Small intestine (tissue), 7 donors: ENCODE measurements at regions not wholly inside any gene's neighbourhood (a gene's known extent, or its start where the extent isn't known, plus 50 kb on each side); places are given as distances from the start of the nearest gene placed in this dataset.
"Not testable (repeated sequence)": the region's sequence is repeated elsewhere in the genome, so short reads cannot be mapped to it uniquely, and the experiment has no call there.

ENCODE experiments used
- DNase-seq, 2 donors: peaks; one replicate each; pipeline versions ENCODE4 v3.0.0 to v3.0.0-alpha.2; 2013
- FAIRE-seq: peaks from 2 replicates; lab custom pipeline; 2012; peaks lifted over from hg19 to GRCh38; lab: Jason Lieb, UNC
- H3K27ac ChIP-seq, 3 donors: one replicate each; pipeline ENCODE4 v1.5.1; 2013; ENCODE audit warnings: low read length in 2 of 3, mild to moderate bottlenecking in 2 of 3, control low read depth in 1 of 3, inconsistent platforms in 1 of 3, low read depth in 1 of 3, moderate library complexity in 1 of 3
- H3K27me3 ChIP-seq, 3 donors: one replicate each; pipeline ENCODE4 v1.6.1; 2013; ENCODE audit warnings: low read length in 3 of 3, inconsistent platforms in 1 of 3; ENCODE audit not compliant: control insufficient read depth in 3 of 3, insufficient read depth in 3 of 3
- H3K36me3 ChIP-seq, 3 donors: one replicate each; pipeline ENCODE4 v1.6.1; 2013; ENCODE audit warnings: low read length in 3 of 3, inconsistent platforms in 1 of 3, low read depth in 1 of 3, mild to moderate bottlenecking in 1 of 3, moderate library complexity in 1 of 3; ENCODE audit not compliant: control insufficient read depth in 3 of 3, insufficient read depth in 2 of 3
- H3K4me1 ChIP-seq, 3 donors: one replicate each; pipeline ENCODE4 v1.6.1; 2013; ENCODE audit warnings: low read length in 2 of 3, inconsistent platforms in 1 of 3, low read depth in 1 of 3, mild to moderate bottlenecking in 1 of 3, moderate library complexity in 1 of 3; ENCODE audit not compliant: control insufficient read depth in 3 of 3, insufficient read depth in 2 of 3
- H3K4me3 ChIP-seq, 3 donors: one replicate each; pipeline ENCODE4 v1.5.1; 2013; ENCODE audit warnings: low read length in 3 of 3, control low read depth in 1 of 3, inconsistent platforms in 1 of 3, low read depth in 1 of 3, mild to moderate bottlenecking in 1 of 3, moderate library complexity in 1 of 3
- H3K9me3 ChIP-seq, 2 donors: one replicate each; pipeline ENCODE4 v1.6.1; 2013; ENCODE audit warnings: low read depth in 1 of 2, low read length in 1 of 2; ENCODE audit not compliant: control insufficient read depth in 2 of 2, insufficient read depth in 1 of 2
- WGBS, 3 donors: extraction: QIAGEN DNeasy Blood & Tissue Kit; methylation state at CpG; one replicate each; pipeline ENCODE4 v1.1.7; 2013; 5-methylcytosine and 5-hydroxymethylcytosine counted together
- donor health status: healthy with polysubstance abuse.
- donor health status: control.
- donor health status: control.
- donor health status: Bipolar disorder and iron deficiency.
- donor health status: healthy.

DNA sequence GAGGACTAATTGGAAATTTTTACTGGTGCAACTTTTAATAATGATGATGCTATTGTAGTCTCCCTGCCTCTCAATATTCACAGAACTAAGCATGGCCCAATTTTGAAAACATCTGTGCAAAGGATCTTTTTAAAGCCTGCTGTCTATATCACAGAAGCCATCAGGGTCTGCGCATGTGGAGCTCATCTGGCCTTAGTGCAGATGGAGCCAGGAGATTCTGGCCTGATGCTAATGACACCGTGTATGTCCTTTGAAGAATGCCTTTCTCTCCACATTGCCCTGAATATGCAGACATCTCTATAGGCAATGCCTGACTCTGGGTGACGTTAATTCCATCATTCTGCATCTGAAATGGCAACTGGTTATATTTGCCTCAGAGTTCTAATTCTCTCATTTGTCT, 1205.9 kb downstream of the AACS start:
- Histone ChIP-seq H3K4me3 (no peak overlapping the region), H3K4me1 (no peaks in the 10 kb centered on the region), H3K36me3 (no peaks in the 10 kb centered on the region), H3K27ac (no peak overlapping the region), H3K9me3 (peaks cover 0 to 3% of the 10 kb centered on the region in 2 donors), H3K27me3 (no peaks in the 10 kb centered on the region)
- no peak for FAIRE-seq
- DNase-seq, result no peak
- 67 to 82% (median 79%) methylated on average over 3 of the region's 3 CpGs for WGBS, 3 donors

DNA sequence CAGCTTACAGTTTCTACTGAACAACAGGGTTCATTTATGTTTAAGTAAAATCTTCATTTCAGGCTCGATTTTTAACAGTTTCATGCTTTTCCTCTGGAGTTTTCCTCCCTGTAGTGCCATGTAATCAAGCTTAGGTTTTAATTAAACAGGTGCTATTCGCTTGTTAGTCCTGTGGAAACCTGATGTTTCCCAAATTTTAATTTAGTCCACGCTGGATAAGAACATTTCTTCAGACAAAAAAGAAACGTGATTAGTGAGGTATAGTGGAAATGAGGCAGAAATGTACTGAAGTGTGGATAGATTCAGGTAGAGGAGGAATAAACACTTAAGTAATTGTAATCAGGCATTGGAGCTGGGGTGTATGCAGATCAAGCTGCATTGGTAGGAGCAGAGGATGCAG, 1217.5 kb downstream of the AACS start:
- DNase-seq (no peak), FAIRE-seq (no peak)
- WGBS, 3 donors, result 47 to 65% (median 54%) methylated on average over 4 of the region's 4 CpGs
- Histone ChIP-seq H3K4me1 (no peaks in the 10 kb centered on the region), H3K9me3 (no peaks in the 10 kb centered on the region), H3K27me3 (no peaks in the 10 kb centered on the region), H3K4me3 (no peak overlapping the region), H3K36me3 (no peaks in the 10 kb centered on the region), H3K27ac (no peak overlapping the region)

DNA sequence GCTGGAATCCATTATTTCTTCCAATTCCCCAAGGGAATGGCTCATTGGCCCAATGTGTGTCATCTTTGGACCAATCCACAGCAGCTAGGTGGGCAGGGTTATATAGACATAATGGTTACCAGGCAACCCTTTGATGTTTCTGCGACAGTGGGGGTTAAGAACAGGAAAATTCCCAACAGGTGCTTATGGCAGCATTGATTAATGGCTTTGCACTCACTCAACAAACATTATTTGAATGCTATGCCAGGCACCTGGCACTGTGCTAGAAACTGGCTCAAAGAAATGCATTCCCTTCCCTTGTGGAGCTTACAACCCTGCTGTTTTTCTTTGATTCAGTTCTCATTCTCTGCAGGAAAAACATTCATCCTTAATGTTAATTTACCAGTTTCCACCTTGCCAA, 1221.0 kb downstream of the AACS start:
- no peaks in the 10 kb centered on the region for H3K36me3 ChIP-seq
- no peak overlapping the region for H3K4me3 ChIP-seq
- H3K4me1 ChIP-seq, result no peaks in the 10 kb centered on the region
- FAIRE-seq (no peak), DNase-seq (no peak)
- no peak overlapping the region for H3K27ac ChIP-seq
- WGBS, 3 donors, result 40 to 65% (median 55%) methylated on average over 1 of the region's 1 CpG
- peaks cover 0 to 4% of the 10 kb centered on the region in 2 donors for H3K9me3 ChIP-seq
- H3K27me3 ChIP-seq, result no peaks in the 10 kb centered on the region

DNA sequence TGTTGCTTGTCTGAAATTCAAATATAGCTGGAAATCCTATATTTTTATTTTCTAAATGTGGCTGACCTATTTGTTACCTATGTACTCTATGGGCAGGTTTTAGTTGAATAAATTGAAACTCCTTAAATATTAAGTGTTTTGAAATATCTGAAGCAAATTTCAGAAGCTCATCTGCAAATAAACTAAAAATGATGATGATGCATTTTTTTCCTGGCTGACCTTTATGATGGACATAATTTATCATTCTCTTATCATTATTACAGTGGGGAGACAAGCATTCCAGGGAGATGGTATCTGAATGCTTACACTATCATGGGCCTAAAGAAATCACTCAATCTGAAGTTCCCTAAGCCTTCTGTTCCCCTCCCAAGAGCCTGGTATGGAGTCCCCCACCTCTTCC, 1225.2 kb downstream of the AACS start:
- H3K9me3 ChIP-seq, result peaks cover 0 to 16% of the 10 kb centered on the region in 2 donors
- DNase-seq (no peak), FAIRE-seq (no peak)
- H3K4me1 ChIP-seq, result no peaks in the 10 kb centered on the region
- no peaks in the 10 kb centered on the region for H3K27me3 ChIP-seq
- H3K27ac ChIP-seq, result no peak overlapping the region
- H3K36me3 ChIP-seq, result no peaks in the 10 kb centered on the region
- no peak overlapping the region for H3K4me3 ChIP-seq

DNA sequence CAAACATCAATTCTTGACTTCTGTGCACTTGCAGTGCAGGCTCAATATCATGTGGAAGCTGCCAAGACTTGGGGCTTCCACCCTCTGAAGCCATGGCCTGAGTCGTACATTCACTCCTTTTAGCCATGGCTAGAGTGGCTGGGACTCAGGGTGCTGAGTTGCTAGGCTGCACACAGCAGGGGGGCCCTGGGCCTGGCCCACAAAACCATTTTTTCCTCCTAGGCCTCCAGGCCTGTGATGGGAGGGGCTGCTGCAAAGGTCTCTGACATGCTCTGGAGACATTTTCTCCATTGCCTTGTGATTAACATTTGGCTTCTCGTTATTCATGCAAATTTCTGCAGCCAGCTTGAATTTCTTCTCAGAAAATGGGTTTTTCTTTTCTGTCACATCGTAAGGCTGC, 1226.8 kb downstream of the AACS start:
- 70 to 78% (median 74%) methylated on average over 3 of the region's 3 CpGs for WGBS, 3 donors
- H3K4me1 ChIP-seq, H3K27me3 ChIP-seq, FAIRE-seq, H3K36me3 ChIP-seq, DNase-seq, H3K4me3 ChIP-seq, H3K27ac ChIP-seq: not testable (repeated sequence)
- H3K9me3 ChIP-seq, result peaks cover 0 to 19% of the 10 kb centered on the region in 2 donors

DNA sequence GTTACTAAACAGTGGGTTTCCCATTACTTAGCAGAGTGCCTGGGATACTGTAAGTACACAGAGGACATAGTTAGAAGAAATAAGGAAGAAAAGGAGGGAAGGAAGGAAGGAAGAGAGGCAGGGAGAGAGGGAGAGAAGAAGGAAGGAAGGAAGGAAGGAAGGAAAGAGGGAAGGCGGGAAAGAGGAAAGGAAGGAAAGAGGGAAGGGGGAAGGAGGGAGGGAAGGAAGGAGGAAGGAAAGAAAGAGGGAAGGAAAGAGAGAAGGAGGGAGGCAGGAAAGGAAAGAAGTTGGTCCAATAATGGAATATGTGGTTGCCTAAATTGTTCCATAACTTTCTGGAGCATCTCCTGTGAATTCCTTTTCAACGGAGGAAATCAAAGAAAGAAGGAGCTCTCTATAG, 1230.4 kb downstream of the AACS start:
- H3K9me3 ChIP-seq, result peaks cover 0 to 21% of the 10 kb centered on the region in 2 donors
- no peak overlapping the region for H3K27ac ChIP-seq
- H3K36me3 ChIP-seq, result no peaks in the 10 kb centered on the region
- no peaks in the 10 kb centered on the region for H3K27me3 ChIP-seq
- FAIRE-seq (no peak), DNase-seq (no peak)
- 90 to 95% (median 93%) methylated on average over 2 of the region's 2 CpGs for WGBS, 3 donors
- H3K4me3 ChIP-seq, result no peak overlapping the region
- no peaks in the 10 kb centered on the region for H3K4me1 ChIP-seq

DNA sequence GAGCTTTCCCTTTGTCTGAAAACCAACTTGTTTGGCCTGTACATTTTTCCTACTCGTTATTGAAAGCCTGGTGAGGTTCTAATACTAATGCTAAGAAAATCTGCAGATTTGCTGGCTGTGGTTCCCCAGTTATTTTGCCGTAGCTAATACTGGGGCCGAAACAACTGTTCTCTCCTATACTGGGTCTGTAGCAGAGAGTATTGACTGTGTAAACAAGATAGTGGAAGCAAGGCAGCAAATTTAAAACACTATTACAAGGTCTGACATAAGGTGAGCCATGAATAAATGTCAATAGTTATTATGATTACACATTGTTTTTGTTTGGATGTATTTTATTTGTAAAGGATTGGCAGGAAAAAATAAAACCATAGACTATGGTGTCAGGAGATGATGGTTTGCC, 1244.0 kb downstream of the AACS start:
- FAIRE-seq (no peak), DNase-seq (no peak)
- WGBS, 3 donors, result 34 to 74% (median 51%) methylated on average over 3 of the region's 3 CpGs

DNA sequence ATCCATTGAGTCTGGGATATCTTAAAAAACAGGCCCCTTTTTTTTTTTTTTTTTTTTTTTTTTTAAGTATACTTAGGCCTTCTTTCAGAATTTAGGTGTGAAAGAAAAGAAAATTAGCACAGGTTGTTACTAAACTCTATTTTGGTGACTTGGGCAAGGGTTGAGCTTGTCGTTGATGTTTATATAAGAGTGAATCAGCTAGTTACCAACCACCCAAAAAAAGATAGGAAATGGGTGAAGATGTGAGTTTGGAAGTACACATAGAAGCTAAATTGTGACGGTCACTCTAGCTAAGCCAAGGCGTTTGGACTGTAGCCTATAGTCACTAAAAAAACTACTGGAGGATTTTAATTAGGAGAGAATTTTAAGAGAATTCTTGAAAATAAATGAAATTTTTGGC, 1247.2 kb downstream of the AACS start:
- Histone ChIP-seq H3K36me3 (no peaks in the 10 kb centered on the region), H3K9me3 (peaks cover 0 to 4% of the 10 kb centered on the region in 2 donors), H3K27me3 (no peaks in the 10 kb centered on the region), H3K4me3 (no peak overlapping the region), H3K4me1 (no peaks in the 10 kb centered on the region), H3K27ac (no peak overlapping the region)
- DNase-seq (no peak), FAIRE-seq (no peak)
- WGBS, 3 donors, result 55 to 69% (median 58%) methylated on average over 3 of the region's 3 CpGs

More for the DNA sequence above, 1244.0 kb downstream of the AACS start:
- H3K4me1 ChIP-seq, result no peaks in the 10 kb centered on the region
- no peak overlapping the region for H3K27ac ChIP-seq
- H3K9me3 ChIP-seq, result peaks cover 2 to 3% of the 10 kb centered on the region in 2 donors
- no peaks in the 10 kb centered on the region for H3K36me3 ChIP-seq
- no peak overlapping the region for H3K4me3 ChIP-seq
- H3K27me3 ChIP-seq, result no peaks in the 10 kb centered on the region

DNA sequence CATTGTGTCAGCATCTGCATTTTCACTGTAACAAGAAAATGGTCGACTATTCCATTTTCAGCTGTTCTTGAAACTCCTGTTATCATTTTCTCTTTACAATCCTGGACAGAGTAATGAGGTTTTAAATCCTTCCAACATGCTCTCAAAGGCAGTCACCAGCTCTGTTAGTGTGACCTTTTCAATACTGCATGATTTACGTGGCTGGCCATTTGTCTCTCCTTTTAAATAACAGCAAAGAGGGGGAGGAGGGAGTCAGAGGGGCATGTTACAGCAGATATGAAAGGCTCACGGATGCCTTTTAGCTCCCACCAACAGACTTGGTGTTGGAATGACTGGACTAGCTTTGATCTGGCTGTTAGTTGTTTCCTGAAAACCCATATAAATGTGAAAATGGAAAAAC, 1251.2 kb downstream of the AACS start:
- no peak for DNase-seq
- Histone ChIP-seq H3K27ac (no peak overlapping the region), H3K4me1 (no peaks in the 10 kb centered on the region), H3K4me3 (no peak overlapping the region), H3K36me3 (no peaks in the 10 kb centered on the region), H3K27me3 (no peaks in the 10 kb centered on the region), H3K9me3 (peaks cover 0 to 4% of the 10 kb centered on the region in 2 donors)
- 42 to 51% (median 45%) methylated on average over 3 of the region's 3 CpGs for WGBS, 3 donors
- FAIRE-seq, result no peak
